ENCODE measurements at regions not wholly inside any gene's neighbourhood (a gene's known extent, or its start where the extent isn't known, plus 50 kb on each side); places are given as distances from the start of the nearest gene placed in this dataset.

DNA sequence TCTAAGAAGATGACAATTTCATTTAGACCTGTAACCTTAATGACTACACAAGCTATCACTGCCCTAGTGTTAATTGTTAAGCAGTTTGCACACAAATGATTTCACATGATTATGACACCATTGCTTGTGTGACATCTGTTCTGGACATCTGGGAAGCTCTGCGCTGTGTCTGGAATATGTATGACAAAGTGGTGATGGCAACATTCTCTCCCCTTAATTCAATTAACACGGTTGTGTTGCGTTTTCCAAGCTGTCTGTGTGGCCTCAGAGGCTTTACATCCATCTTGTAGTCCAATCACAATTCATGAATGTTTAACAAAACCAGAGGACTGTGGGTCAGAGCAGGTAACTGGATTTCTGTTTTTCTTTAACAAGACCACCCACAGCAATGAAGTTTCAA is 204.4 kb downstream of the COG6 start:
- DNase-seq: no peak

GRCh38 chr13:39862900-39863299 is 207.4 kb downstream of the COG6 start:
- no peak for DNase-seq

DNA sequence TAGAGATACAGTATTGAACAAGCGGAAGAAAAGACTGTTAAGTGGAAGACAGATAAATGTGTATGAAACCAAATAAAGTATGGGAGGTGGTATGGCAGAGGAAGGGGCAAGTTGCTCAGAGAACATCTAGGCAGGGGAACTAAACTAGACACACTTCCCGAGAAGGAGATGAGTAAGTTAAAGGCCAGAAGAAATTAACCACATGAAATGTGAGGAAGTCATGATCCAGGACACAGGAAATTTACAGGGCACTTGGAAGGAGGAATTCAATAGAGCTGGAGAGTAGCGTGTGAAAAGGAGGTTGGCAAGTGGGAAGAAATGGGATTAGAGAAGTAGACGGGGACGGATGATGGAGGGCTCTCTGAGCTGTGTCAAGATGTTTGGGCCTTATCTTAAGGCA is 208.8 kb downstream of the COG6 start:
- no peak for DNase-seq

DNA sequence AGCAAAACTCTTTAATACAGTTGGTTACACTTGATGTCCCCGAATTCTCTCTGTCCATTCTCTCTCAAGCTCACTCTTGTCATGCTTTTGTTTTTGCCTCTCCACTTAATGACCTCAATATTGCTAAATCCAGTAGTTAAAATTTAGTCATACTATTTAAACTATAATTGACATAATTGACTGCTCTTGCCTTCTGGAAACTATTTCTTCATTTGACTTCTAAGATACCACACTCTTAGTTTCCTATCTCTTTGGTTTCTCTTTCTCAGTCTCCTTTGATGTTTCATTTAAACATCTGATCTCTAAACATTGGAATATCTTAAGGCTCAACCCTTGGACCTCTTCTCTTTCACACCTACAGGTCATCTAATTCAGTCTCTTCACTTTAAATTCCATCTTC is 211.3 kb downstream of the COG6 start:
- DNase-seq: no peak

DNA sequence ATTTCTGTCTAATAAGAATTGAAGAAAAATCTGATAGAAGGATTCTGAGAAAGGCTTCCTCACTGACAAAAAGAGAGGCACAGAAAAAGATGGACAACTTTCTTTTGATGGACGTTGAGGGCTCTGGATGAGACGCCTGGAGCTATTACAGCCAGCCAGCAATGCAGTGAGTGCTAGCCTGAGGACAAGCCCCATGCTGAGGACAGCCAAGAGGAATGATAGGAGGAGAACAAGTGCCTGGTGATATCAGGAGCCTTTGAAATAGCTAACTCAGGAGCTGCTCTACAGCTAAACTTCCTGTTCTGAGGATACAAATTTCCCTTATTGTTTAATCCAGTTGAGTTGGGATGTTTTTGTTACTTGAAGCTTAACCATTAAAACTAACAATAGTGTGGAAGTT is 212.3 kb downstream of the COG6 start:
- DNase-seq: no peak

DNA sequence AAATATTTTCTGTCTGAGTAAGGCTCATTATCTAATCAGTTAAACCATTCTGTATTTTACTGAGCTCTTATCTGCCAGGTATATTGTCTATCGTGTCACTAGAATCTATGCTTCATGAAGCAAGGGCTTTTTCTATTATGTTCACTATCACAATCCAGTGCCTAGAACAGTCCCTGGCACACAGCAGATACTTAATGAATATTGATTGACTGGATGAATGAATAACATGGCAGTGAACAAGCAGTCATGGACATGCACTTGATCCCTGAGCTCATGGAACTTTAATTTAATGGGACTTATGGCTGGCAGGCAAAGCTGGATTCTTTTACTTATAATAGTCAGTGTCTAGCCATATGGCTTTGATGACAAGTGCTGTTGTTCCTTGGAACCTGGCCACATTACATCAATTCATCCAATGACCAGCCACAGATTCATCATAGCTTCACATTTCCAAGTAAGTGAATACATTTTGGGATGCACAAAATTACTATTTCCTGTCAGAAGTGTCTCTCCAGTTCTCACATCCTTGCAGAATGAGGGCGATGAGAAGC is 214.8 kb downstream of the COG6 start:
- DNase-seq: no peak

DNA sequence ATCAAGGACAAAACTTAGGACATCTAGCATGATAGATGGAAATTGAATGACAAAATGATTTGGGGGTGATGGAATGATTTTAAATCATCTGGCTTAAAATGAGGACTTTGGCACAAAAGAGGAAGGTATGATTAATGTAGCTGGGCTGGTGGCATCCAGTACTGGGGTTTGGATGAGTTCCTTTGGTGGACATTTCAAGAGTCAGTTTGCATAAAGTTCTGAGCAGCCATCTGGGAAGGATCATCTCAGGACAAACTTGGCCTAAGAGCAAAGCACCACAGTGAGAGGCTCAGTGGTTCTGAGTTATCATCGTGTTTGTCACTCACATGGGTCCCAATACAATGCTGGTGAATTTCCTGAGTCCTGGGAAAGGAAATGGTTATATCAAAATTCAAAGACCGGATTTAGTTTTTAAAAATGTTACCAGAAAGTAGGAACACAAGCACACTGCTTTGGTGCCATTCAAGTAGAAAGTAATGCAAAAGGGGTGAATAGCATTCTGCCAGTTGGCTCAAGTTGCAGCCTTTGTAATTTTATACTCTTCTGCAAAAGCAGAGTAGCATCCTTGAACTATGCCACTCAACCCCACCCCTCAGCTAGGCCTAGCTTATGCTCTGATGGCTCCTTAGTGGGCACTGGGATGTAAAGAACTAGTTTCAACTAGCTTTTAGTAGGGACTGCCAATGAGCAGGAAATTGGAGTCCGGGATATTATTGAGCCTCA is 219.0 kb downstream of the COG6 start:
- no peak for DNase-seq

- no peak for DNase-seq
Observed at GRCh38 chr13:39875111-39875987, 219.9 kb downstream of the COG6 start.

- no peak for DNase-seq
Observed at GRCh38 chr13:39876258-39876657, 220.8 kb downstream of the COG6 start.

DNA sequence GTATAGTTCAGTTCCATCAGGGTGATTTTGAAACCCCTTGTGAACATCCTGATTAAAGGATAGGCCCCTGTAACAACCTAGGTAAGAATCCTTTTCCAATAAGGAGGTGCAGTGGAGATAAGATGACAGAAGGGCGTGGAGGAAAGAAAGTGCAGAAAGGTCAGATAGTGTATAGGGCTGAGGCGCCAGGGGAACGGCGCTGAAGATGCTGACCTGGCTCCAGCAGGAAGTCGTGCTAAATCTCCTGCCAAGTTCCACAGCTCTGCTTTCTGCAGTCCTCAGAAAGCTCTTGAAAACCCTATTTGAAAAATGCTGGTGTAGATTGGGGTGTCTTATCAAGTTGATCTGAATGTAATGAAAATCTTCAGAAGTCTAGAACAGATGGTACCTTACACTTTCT is 221.7 kb downstream of the COG6 start:
- DNase-seq: no peak

GRCh38 chr13:39879286-39880035 is 224.0 kb downstream of the COG6 start:
- no peak for DNase-seq

DNA sequence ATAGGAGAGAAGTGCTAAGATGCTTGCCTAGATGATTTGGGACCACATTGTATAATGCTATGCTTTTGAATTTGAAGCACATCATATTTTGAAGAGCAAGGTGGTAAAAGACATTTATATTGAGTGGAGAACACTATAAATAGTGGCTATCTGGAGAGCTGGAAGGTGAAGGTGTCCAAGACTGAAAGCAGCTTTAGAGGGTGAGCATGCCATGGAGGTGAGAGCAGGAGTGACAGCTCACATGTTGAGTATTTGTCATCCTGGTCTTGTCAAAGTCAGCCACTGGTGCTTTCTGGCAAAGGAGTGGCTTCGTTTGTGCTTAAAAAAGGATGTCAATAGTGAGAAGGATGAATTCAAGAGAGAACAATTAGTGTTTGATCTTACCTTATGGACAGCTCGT is 225.9 kb downstream of the COG6 start:
- DNase-seq: no peak

DNA sequence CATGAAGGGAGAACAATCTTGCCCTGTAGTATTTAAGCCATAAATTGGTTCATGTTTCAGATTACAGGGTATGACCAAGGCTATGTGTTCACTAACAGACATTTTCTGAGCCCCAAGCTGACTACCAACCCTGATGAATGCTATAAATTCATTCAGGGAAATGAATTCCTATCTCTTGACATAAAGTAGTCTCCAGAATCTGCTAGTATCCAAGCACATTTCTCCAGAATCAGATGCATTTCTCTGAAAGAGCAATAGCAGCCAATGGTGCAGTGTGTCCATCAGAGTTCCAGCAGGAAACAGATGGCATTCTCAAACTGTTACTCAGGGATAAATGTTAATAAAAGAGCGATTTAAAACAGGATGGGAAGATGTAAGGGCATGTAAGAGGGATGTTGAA is 226.4 kb downstream of the COG6 start:
- DNase-seq: no peak

DNA sequence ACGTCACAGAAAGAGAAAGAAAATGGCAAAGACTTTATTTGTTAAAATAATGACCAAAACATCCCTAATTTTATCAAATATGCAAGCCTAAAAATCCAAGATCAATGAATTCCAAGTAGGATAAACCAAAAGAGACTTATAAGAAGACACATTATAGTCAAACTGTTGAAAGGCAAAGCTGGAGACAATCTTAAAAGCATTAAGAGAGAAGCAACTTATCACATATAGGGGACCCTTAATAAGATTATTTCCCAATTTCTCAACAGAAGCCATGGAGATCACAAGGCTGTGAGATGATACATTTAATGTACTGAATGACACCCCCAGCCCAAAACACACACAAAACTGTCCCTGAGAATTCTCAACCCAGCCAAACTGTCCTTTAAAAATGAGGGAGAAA is 228.7 kb downstream of the COG6 start:
- DNase-seq: no peak

DNA sequence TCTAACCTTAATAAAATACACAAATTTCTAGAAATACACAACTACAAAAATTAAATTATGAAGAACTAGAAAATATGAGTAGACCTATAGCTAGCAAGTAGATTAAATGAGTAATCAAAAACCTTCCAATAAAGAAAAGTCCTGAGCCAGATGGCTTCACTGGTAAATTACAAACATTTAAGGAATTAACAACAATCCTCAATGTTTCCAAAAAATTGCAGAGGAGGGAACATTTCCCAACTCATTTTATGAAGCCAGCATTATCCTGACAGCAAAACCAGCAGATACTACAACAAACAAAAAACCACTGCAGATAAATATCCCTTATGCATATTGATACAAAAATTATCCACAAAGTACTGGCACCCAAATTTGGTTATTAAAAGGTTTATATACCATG is 230.9 kb downstream of the COG6 start:
- no peak for DNase-seq

GRCh38 chr13:39887387-39887786 is 231.9 kb downstream of the COG6 start:
- DNase-seq: no peak

DNA sequence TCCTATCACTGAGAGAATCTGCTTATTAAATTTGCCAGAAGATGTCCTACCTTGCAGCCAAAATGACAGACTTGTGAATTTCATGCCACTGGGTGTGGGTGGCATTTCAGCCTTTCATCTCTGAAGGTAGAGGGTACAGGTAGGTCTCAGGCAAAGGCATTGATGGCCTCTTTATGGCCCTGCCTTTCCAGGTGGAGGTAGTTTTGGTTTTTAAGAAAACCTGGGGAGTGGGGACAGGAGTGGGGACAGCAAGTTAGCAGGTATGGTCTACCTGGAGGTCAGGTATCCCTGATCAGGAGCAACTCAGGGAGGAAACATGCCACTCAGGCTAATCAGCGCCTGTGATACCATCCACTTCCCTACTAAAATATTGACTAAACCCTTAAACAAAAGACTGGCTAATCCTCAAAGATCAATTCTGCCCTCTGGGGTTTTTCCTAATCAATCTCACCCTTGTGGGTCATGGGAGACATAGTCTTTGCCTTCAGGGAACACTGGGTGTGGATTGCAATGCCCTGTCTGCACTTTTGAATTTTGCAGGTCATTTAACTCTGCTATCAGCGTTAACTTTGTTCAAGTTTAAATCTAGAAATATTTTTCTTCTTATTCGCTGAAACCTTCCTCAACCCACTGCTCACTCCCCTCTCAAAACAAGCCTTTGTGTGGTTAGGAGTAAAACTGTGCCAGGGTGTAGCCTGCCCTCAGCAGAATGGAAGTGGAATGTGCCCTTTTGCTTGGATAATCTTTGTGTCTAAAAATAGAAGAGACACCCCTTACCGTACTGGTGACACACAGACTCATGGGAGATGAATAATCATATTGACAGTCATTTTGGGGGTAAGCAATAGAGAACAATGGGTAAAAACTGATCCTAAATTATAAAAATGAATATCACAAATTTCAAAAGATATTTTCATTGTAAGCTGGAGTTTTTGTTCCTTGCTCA is 233.7 kb downstream of the COG6 start:
- no peak for DNase-seq

DNA sequence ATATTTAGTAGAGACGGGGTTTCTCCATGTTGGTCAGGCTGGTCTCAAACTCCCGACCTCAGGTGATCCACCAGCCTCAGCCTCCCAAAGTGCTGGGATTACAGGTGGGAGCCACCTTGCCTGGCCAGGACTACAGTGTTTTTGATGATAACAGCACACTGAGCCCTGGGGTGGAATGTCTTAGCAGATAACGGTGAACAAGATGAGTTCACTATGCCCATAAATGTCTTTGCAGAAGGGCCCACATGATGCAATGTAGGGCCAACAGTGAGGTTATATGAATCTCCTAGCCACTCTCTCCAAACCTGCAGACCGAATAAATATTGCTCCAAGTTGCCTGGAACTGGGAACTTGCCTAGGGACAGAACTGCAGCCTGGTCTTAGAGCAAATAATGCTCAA is 235.1 kb downstream of the COG6 start:
- no peak for DNase-seq

GRCh38 chr13:39892721-39893685 is 237.5 kb downstream of the COG6 start:
- no peak for DNase-seq

DNA sequence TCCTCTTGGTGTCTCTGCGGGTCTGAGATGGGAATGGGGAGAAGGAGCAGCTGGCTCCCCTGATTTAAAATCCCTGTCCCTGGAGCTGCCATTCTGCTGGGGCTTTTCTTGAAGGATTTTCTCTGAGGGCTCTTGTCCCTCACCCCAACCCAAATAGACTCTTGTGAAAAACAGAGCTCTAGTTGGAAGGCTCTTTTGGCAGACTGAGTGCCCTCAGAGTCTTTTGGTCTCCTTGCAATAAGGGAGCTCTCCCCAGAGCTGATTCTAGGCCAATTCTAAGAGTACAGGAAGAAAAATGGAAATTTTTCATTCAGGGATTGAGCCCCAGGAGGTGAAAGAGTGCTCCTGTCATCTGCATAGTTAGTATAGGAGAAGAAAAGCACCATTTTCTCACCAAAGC is 238.3 kb downstream of the COG6 start:
- no peak for DNase-seq

GRCh38 chr13:39894586-39894985 is 239.1 kb downstream of the COG6 start:
- no peak for DNase-seq

Data from SW 1271 (cell line).